ENCODE measurements at regions not wholly inside any gene's neighbourhood (a gene's known extent, or its start where the extent isn't known, plus 50 kb on each side); places are given as distances from the start of the nearest gene placed in this dataset.

- no peak overlapping the region for H2BK15ac ChIP-seq (ENCODE audit: low read length)
- POLR2A ChIA-PET (ENCODE audit: partially characterized antibody): no interaction called here
- no peak overlapping the region for H2AFZ ChIP-seq (ENCODE audit: low read length)
Measured at GRCh38 chr4:163611182-163611581, 116.7 kb downstream of the TMA16 start.

More at GRCh38 chr4:163611182-163611581, 116.7 kb downstream of the TMA16 start:
- Histone ChIP-seq H3K56ac (replicated peaks; ENCODE audit: insufficient read length, low read depth, low read length) (no peak overlapping the region), H2AK5ac (ENCODE audit: low read depth, low read length) (no peak overlapping the region), H3K79me1 (ENCODE audit: low read depth, low read length) (no peaks in the 10 kb centered on the region), H3K4me2 (ENCODE audit: insufficient read depth in 1 of 2, low read depth in 2 of 2, low read length in 2 of 2) (no peak overlapping the region), H2BK5ac (ENCODE audit: low read depth, low read length) (no peak overlapping the region), H3K9ac (replicated peaks in 1 of 4; ENCODE audit: extremely low read depth in 1 of 4, low read depth in 3 of 4, low read length in 3 of 4) (no peak overlapping the region), H3K4ac (replicated peaks; ENCODE audit: insufficient read length, low read depth, low read length) (no peak overlapping the region), H2BK12ac (ENCODE audit: low read depth, low read length) (no peak overlapping the region), H3K23ac (ENCODE audit: insufficient read length) (no peak overlapping the region), H4K91ac (replicated peaks; ENCODE audit: insufficient read length, low read length) (no peak overlapping the region), H3K36me3 (ENCODE audit: control insufficient read depth in 2 of 4, insufficient read depth in 4 of 4, low read length in 3 of 4) (no peaks in the 10 kb centered on the region), H3K4me3 (ENCODE audit: extremely low read depth in 1 of 4, insufficient read depth in 2 of 4, low read depth in 3 of 4, low read length in 4 of 4) (no peak overlapping the region), H2BK20ac (ENCODE audit: low read length) (no peak overlapping the region), H3K79me2 (ENCODE audit: control insufficient read depth in 1 of 2, insufficient read depth in 2 of 2, low read length in 2 of 2) (no peaks in the 10 kb centered on the region), H3K23me2 (ENCODE audit: low read depth, low read length) (no peaks in the 10 kb centered on the region; the same call in 1 of the 2 replicates), H4K5ac (ENCODE audit: insufficient read length, low read depth, low read length) (no peak overlapping the region), H2BK120ac (replicated peaks; ENCODE audit: low read depth, low read length) (no peak overlapping the region), H3K18ac (ENCODE audit: extremely low read depth, low read length) (no peak overlapping the region), H3K27ac (ENCODE audit: low read depth, low read length) (no peak overlapping the region), H4K20me1 (replicated peaks in 1 of 2; ENCODE audit: control insufficient read depth in 1 of 2, insufficient read depth in 2 of 2, low read length in 2 of 2) (no peaks in the 10 kb centered on the region), H4K8ac (ENCODE audit: extremely low read depth, insufficient read depth, low read length) (no peak overlapping the region), H3K14ac (ENCODE audit: insufficient read length) (no peak overlapping the region), H3K9me3 (ENCODE audit: insufficient read depth in 2 of 2, low read depth in 1 of 2, low read length in 1 of 2) (no peaks in the 10 kb centered on the region), H3K27me3 (replicated peaks in 1 of 4; ENCODE audit: control insufficient read depth in 3 of 4, extremely low read depth in 1 of 4, insufficient read depth in 3 of 4, low read length in 3 of 4) (no peaks in the 10 kb centered on the region), H3K4me1 (replicated peaks in 1 of 4; ENCODE audit: control insufficient read depth in 3 of 4, insufficient read depth in 4 of 4, low read length in 3 of 4) (no peaks in the 10 kb centered on the region)
- DNase-seq (ENCODE audit: low read depth in 1 of 2, low spot score in 2 of 2) (no peak), FAIRE-seq (no peak)
- TF ChIP-seq HDAC2 (IDR thresholded peaks at IDR 0.05; ENCODE audit: borderline replicate concordance in 1 of 2, low read depth in 2 of 2, low read length in 2 of 2) (no peak), BACH1 (IDR thresholded peaks at IDR 0.05; ENCODE audit: low read length) (no peak), NANOG (IDR thresholded peaks at IDR 0.05; ENCODE audit: insufficient read depth, low read depth, low read length, poor library complexity, severe bottlenecking) (no peak)
- CTCF ChIA-PET (ENCODE audit: partially characterized antibody): interaction anchor here (0.6 to 2.0 kb wide), 4 partner anchors 8 to 399 kb away, joined by 3 to 6 read pairs (median 4); no protein-coding TSS in a partner anchor
- WGBS, 2 experiments (ENCODE audit: extremely low coverage in 1 of 2, insufficient coverage in 1 of 2, insufficient read length in 1 of 2, insufficient replicate concordance in 2 of 2, low coverage in 1 of 2, low lambda C conversion rate in 2 of 2, missing lambda C conversion rate in 1 of 2): 94% methylated on average over 3 of the region's 3 CpGs; no CpG with 5 or more reads in 1 of the 2 experiments

Measured in H1 (cell line).